ENCODE measurements at regions not wholly inside any gene's neighbourhood (a gene's known extent, or its start where the extent isn't known, plus 50 kb on each side); places are given as distances from the start of the nearest gene placed in this dataset.

DNA sequence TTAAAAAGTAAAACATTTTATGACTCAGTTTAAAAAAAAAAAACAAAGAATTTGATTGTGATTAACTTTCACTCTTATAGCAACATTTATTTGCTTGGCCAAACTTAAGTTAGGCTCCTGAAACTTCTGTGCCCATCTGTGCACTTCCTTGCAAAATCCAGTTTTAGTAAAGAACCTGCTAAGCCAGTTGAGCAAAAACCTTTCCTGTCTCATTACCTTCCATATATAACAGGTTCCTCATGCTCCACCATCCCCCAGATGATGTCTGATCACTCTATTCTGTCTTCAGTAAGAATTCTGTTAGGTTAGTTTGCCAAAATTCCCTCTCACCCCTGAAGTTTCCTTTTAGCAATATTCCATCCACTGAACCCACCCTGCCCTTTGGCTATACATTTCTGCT is 1200.5 kb downstream of the C4orf33 start:
- Histone ChIP-seq H3K4me3 (replicated peaks in 1 of 3; ENCODE audit: low read depth in 2 of 3, low read length in 3 of 3) (no peak overlapping the region), H3K27ac (ENCODE audit: low read depth in 1 of 2, low read length in 2 of 2) (no peak overlapping the region), H3K9me3 (replicated peaks in 1 of 2; ENCODE audit: control insufficient read depth in 1 of 2, insufficient read depth in 1 of 2, low read length in 2 of 2) (no peaks in the 10 kb centered on the region), H3K27me3 (ENCODE audit: control insufficient read depth in 2 of 2, insufficient read depth in 2 of 2, low read length in 2 of 2) (no peaks in the 10 kb centered on the region), H3K4me1 (ENCODE audit: control insufficient read depth in 1 of 2, insufficient read depth in 2 of 2, low read length in 2 of 2) (no peaks in the 10 kb centered on the region), H2AFZ (ENCODE audit: insufficient read depth, low read depth, low read length, poor library complexity, severe bottlenecking) (no peak overlapping the region), H4K20me1 (ENCODE audit: insufficient read depth, low read length) (no peaks in the 10 kb centered on the region), H3K9ac (ENCODE audit: insufficient read depth, low read length, poor library complexity, severe bottlenecking) (no peak overlapping the region), H3K4me2 (replicated peaks; ENCODE audit: extremely low read depth, low read length, poor library complexity, severe bottlenecking) (no peak overlapping the region), H3K36me3 (replicated peaks in 1 of 2; ENCODE audit: control insufficient read depth in 1 of 2, insufficient read depth in 2 of 2, low read length in 2 of 2) (no peaks in the 10 kb centered on the region), H3K79me2 (ENCODE audit: insufficient read depth, low read length) (no peaks in the 10 kb centered on the region)
- Mint-ChIP-seq H3K9me3 (peaks cover 0 to 2% (median 0%) of the 10 kb centered on the region in 7 donors), H3K27me3 (ENCODE audit: low read depth in 3 of 3) (no peaks in the 10 kb centered on the region), H3K27ac (no peak overlapping the region), H3K4me1 (no peaks in the 10 kb centered on the region), H3K4me3 (no peak overlapping the region), H3K36me3 (no peaks in the 10 kb centered on the region)
- TF ChIP-seq, protein P1, sequence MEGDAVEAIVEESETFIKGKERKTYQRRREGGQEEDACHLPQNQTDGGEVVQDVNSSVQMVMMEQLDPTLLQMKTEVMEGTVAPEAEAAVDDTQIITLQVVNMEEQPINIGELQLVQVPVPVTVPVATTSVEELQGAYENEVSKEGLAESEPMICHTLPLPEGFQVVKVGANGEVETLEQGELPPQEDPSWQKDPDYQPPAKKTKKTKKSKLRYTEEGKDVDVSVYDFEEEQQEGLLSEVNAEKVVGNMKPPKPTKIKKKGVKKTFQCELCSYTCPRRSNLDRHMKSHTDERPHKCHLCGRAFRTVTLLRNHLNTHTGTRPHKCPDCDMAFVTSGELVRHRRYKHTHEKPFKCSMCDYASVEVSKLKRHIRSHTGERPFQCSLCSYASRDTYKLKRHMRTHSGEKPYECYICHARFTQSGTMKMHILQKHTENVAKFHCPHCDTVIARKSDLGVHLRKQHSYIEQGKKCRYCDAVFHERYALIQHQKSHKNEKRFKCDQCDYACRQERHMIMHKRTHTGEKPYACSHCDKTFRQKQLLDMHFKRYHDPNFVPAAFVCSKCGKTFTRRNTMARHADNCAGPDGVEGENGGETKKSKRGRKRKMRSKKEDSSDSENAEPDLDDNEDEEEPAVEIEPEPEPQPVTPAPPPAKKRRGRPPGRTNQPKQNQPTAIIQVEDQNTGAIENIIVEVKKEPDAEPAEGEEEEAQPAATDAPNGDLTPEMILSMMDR (IDR thresholded peaks at IDR 0.05), result no peak
- intact Hi-C loops (cut with micrococcal nuclease), result no loop called here
- no peak for DNase-seq

- Histone ChIP-seq H3K36me3 (replicated peaks in 1 of 2; ENCODE audit: control insufficient read depth in 1 of 2, insufficient read depth in 2 of 2, low read length in 2 of 2) (no peaks in the 10 kb centered on the region), H3K9ac (ENCODE audit: insufficient read depth, low read length, poor library complexity, severe bottlenecking) (no peak overlapping the region), H3K9me3 (replicated peaks in 1 of 2; ENCODE audit: control insufficient read depth in 1 of 2, insufficient read depth in 1 of 2, low read length in 2 of 2) (no peaks in the 10 kb centered on the region), H3K79me2 (ENCODE audit: insufficient read depth, low read length) (no peaks in the 10 kb centered on the region), H2AFZ (ENCODE audit: insufficient read depth, low read depth, low read length, poor library complexity, severe bottlenecking) (no peak overlapping the region), H3K4me2 (replicated peaks; ENCODE audit: extremely low read depth, low read length, poor library complexity, severe bottlenecking) (no peak overlapping the region), H3K27me3 (ENCODE audit: control insufficient read depth in 2 of 2, insufficient read depth in 2 of 2, low read length in 2 of 2) (no peaks in the 10 kb centered on the region), H3K4me1 (ENCODE audit: control insufficient read depth in 1 of 2, insufficient read depth in 2 of 2, low read length in 2 of 2) (no peaks in the 10 kb centered on the region), H4K20me1 (ENCODE audit: insufficient read depth, low read length) (no peaks in the 10 kb centered on the region), H3K27ac (ENCODE audit: low read depth in 1 of 2, low read length in 2 of 2) (no peak overlapping the region), H3K4me3 (replicated peaks in 1 of 3; ENCODE audit: low read depth in 2 of 3, low read length in 3 of 3) (no peak overlapping the region)
- peaks cover 0 to 3% (median 0%) of the 10 kb centered on the region in 7 donors for H3K9me3 Mint-ChIP-seq
- no peaks in the 10 kb centered on the region for H3K27me3 Mint-ChIP-seq (ENCODE audit: low read depth in 3 of 3)
- intact Hi-C loops (cut with micrococcal nuclease), result no loop called here
- TF ChIP-seq, protein P1 (IDR thresholded peaks at IDR 0.05), result no peak
- no peak overlapping the region for H3K4me3 Mint-ChIP-seq
- H3K36me3 Mint-ChIP-seq, result no peaks in the 10 kb centered on the region
- no peak for DNase-seq
- no CpG with 5 or more reads among the region's 2 CpGs for WGBS (ENCODE audit: insufficient coverage)
- no peak overlapping the region for H3K27ac Mint-ChIP-seq
- no peaks in the 10 kb centered on the region for H3K4me1 Mint-ChIP-seq
Measured at GRCh38 chr4:130306566-130306965, 1210.6 kb downstream of the C4orf33 start.
